AG10803 (cell line): ENCODE measurements at regions not wholly inside any gene's neighbourhood (a gene's known extent, or its start where the extent isn't known, plus 50 kb on each side); places are given as distances from the start of the nearest gene placed in this dataset.
"Not testable (repeated sequence)": the region's sequence is repeated elsewhere in the genome, so short reads cannot be mapped to it uniquely, and the experiment has no call there.

ENCODE experiments used
- DNase-seq: peaks from one replicate; pipeline ENCODE4 v3.0.0; 2010; ENCODE audit warnings: low read depth
- H3K4me3 ChIP-seq: 2 replicates; pipeline ENCODE4 v1.5.1; 2011; ENCODE audit warnings: mild to moderate bottlenecking, low read length, control low read depth
- TF ChIP-seq, protein P1 (sequence below): conservative IDR thresholded peaks from 2 replicates; pipeline ENCODE4 v1.5.1; 2011; ENCODE audit warnings: mild to moderate bottlenecking, low read length, control low read depth, inconsistent platforms

GRCh38 chr1:222377428-222378088 lies 170.3 kb downstream of the HHIPL2 start:
- no peak for DNase-seq
- H3K4me3 ChIP-seq, result no peak overlapping the region
- TF ChIP-seq, protein P1, sequence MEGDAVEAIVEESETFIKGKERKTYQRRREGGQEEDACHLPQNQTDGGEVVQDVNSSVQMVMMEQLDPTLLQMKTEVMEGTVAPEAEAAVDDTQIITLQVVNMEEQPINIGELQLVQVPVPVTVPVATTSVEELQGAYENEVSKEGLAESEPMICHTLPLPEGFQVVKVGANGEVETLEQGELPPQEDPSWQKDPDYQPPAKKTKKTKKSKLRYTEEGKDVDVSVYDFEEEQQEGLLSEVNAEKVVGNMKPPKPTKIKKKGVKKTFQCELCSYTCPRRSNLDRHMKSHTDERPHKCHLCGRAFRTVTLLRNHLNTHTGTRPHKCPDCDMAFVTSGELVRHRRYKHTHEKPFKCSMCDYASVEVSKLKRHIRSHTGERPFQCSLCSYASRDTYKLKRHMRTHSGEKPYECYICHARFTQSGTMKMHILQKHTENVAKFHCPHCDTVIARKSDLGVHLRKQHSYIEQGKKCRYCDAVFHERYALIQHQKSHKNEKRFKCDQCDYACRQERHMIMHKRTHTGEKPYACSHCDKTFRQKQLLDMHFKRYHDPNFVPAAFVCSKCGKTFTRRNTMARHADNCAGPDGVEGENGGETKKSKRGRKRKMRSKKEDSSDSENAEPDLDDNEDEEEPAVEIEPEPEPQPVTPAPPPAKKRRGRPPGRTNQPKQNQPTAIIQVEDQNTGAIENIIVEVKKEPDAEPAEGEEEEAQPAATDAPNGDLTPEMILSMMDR, result no peak

DNA sequence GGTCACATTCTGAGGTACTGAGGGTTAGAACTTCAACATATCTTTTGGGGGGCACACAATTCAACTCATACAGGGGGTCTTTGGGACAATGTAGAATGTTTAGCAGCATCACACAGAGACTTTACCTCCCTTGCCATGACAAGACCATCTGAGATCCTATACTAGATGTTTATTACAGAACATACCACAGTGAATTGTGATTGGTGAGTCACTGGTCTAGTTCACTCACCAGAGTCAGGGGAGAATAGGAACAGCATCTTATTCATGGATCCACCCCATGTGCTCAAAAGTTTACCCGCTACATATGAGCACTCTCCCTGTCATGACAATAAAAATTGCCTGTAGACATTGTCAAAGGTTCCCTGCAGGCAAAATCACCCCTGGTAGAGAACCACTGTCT lies 171.1 kb downstream of the HHIPL2 start:
- not testable (repeated sequence) for H3K4me3 ChIP-seq, DNase-seq

DNA sequence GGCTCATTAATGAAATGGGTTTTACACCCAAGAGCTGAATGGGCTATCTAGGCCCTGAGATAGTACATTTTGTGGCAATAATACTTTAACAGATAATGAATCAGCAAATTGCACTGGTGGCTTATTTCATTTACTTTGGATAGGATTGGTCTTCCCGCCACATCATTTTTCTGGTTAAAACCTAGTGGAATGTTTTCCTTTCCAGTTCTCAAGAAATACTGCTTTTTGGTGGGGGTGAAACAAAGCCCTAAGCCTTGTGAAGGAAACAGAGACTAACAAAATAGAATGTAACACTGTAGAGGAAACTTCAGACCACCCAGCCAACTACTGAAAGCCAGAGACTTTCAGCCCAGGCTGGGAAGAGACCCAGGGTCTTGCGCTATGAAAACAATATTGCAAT lies 172.2 kb downstream of the HHIPL2 start:
- TF ChIP-seq, protein P1, result no peak
- H3K4me3 ChIP-seq, result no peak overlapping the region
- no peak for DNase-seq

DNA sequence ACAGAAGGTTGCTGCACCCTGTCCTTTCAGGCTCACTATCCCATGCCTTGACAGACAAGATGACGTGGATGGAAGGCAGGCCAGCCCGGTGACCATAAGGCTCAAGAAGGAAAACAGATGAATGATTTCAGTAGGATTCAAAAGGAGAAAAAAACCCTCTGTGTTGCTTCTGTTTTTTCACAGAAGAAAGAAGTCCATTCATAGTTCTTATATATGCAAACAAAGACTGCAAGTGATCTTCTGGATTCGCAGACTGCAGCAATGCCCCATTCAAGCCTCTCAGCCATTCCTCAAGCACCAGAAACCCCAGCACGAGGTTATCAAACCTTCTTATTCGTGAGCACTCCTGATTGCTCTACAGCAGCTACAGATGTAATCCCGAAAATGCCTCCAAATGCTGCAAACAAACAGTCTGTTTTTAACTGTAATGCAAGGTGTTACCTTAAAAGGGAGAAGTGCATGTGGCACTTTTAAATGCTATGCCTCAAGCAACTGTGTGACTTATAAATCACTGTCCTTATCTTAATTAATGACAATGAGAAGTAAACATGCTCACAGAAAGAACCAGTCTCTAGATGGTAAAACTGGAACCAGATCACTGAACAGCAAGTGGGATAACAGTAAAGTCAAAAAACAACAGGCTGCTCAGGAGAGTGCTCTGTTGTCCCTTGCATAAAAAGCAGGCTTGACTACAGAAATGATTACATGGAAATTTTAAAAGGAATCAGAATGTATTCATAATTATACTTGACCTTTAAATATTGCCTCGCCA lies 173.9 kb downstream of the HHIPL2 start:
- TF ChIP-seq, protein P1, result no peak

GRCh38 chr1:222373216-222373615 lies 174.7 kb downstream of the HHIPL2 start:
- no peak for DNase-seq
- H3K4me3 ChIP-seq, result no peak overlapping the region
- TF ChIP-seq, protein P1, result no peak

More for the DNA sequence above, 173.9 kb downstream of the HHIPL2 start:
- H3K4me3 ChIP-seq, result no peak overlapping the region
- no peak for DNase-seq

- no peak overlapping the region for H3K4me3 ChIP-seq
- DNase-seq, result peak; percentile 74
- TF ChIP-seq, protein P1, result no peak
These were observed 175.7 kb downstream of the HHIPL2 start for GRCh38 chr1:222372221-222372620.

- H3K4me3 ChIP-seq, result peak overlapping the region; percentile 29
- peak; percentile 97 for DNase-seq
- TF ChIP-seq, protein P1, result no peak
These were observed 176.8 kb downstream of the HHIPL2 start for GRCh38 chr1:222370913-222371675.
